ENCODE measurements at regions not wholly inside any gene's neighbourhood (a gene's known extent, or its start where the extent isn't known, plus 50 kb on each side); places are given as distances from the start of the nearest gene placed in this dataset.

GRCh38 chr2:54054271-54054670 lies 61.1 kb upstream of the ACYP2 start:
- peak overlapping the region; percentile 81 for H3K27ac ChIP-seq (ENCODE audit: low read length)
- peak overlapping the region; percentile 19; the same call in 1 of the 2 replicates for H2AFZ ChIP-seq (ENCODE audit: low read depth, low read length)

GRCh38 chr2:54053830-54054229 lies 61.6 kb upstream of the ACYP2 start:
- Histone ChIP-seq H2AFZ (ENCODE audit: low read depth, low read length) (peak overlapping the region; percentile 19; the same call in 1 of the 2 replicates), H3K4me3 (ENCODE audit: low read length) (peak overlapping the region; percentile 25), H3K36me3 (replicated peaks; ENCODE audit: low read depth, low read length) (no peaks in the 10 kb centered on the region), H3K27me3 (ENCODE audit: low read depth, low read length) (no peaks in the 10 kb centered on the region), H3K27ac (ENCODE audit: low read length) (peak overlapping the region; percentile 81), H3K79me2 (ENCODE audit: low read length) (no peaks in the 10 kb centered on the region), H3K4me2 (ENCODE audit: low read length) (peak overlapping the region; percentile 58), H3K9me3 (ENCODE audit: insufficient read depth, low read length) (0 out of 2 replicates have a peak, but pooled peaks cover 6% of the 10 kb centered on the region), H3K4me1 (ENCODE audit: low read length) (peaks cover 25% of the 10 kb centered on the region), H3K9ac (ENCODE audit: low read length) (peak overlapping the region; percentile 21; the same call in 1 of the 2 replicates), H4K20me1 (ENCODE audit: insufficient read depth, low read length) (no peaks in the 10 kb centered on the region)
- TF ChIP-seq, protein P1, sequence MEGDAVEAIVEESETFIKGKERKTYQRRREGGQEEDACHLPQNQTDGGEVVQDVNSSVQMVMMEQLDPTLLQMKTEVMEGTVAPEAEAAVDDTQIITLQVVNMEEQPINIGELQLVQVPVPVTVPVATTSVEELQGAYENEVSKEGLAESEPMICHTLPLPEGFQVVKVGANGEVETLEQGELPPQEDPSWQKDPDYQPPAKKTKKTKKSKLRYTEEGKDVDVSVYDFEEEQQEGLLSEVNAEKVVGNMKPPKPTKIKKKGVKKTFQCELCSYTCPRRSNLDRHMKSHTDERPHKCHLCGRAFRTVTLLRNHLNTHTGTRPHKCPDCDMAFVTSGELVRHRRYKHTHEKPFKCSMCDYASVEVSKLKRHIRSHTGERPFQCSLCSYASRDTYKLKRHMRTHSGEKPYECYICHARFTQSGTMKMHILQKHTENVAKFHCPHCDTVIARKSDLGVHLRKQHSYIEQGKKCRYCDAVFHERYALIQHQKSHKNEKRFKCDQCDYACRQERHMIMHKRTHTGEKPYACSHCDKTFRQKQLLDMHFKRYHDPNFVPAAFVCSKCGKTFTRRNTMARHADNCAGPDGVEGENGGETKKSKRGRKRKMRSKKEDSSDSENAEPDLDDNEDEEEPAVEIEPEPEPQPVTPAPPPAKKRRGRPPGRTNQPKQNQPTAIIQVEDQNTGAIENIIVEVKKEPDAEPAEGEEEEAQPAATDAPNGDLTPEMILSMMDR (IDR thresholded peaks at IDR 0.05; ENCODE audit: low read depth, low read length) = no peak
- TF ChIP-seq EZH2phosphoT487 (IDR thresholded peaks at IDR 0.05; ENCODE audit: low read depth) = no peak

More at GRCh38 chr2:54054271-54054670, 61.1 kb upstream of the ACYP2 start:
- peak overlapping the region; percentile 21; the same call in 1 of the 2 replicates for H3K9ac ChIP-seq (ENCODE audit: low read length)
- no peaks in the 10 kb centered on the region for H3K27me3 ChIP-seq (ENCODE audit: low read depth, low read length)
- TF ChIP-seq EZH2phosphoT487 (IDR thresholded peaks at IDR 0.05; ENCODE audit: low read depth) = no peak
- TF ChIP-seq, protein P1 (IDR thresholded peaks at IDR 0.05; ENCODE audit: low read depth, low read length) = no peak
- peaks cover 25% of the 10 kb centered on the region for H3K4me1 ChIP-seq (ENCODE audit: low read length)
- H3K4me2 ChIP-seq (ENCODE audit: low read length) = peak overlapping the region; percentile 58
- H3K36me3 ChIP-seq (replicated peaks; ENCODE audit: low read depth, low read length) = no peaks in the 10 kb centered on the region
- H3K9me3 ChIP-seq (ENCODE audit: insufficient read depth, low read length) = 0 out of 2 replicates have a peak, but pooled peaks cover 7% of the 10 kb centered on the region
- no peaks in the 10 kb centered on the region for H4K20me1 ChIP-seq (ENCODE audit: insufficient read depth, low read length)
- peak overlapping the region; percentile 25 for H3K4me3 ChIP-seq (ENCODE audit: low read length)
- no peaks in the 10 kb centered on the region for H3K79me2 ChIP-seq (ENCODE audit: low read length)

DNA sequence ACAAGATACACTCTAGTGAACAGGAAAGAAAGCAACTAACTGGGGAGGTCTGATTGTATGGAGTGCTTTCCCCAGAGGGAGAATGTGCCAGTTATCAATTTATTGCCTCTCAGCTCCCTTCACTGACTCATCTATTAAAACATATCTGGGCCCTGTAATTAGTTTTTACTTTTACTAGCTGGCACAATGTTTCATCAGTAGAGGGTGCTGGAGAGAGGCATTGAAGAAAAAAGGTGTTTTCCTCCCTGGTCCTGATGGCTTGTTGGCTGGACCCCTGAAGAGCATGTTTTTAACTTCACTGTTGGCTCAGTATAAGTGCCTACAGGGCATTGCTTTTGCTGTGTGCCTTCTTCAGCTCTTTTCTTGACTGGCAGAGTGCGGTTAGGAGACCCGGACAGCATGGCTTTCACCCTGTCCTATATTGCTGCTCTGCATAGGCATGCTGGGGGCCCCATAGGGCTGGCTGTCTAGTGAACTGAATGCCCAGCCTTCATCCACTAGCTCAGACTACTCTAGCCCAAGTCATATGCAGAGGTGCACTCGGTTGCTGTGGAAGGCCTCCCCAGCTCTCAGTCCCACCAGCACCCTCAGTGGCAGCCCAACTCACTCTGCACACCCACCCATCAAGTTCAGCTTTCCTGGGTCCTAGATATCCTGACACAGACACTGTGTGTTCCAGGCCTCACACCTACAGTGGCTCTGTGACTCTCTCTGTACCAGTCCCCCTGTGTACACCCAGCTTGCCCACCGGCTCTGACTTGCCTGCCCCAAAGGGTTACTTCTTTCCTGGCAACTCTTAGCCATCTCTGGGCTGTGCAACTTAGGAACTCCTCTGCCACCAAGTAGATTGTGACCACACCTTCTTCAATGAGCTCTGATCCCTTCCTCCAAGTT lies 62.3 kb upstream of the ACYP2 start:
- H3K27ac ChIP-seq (ENCODE audit: low read length) = peak overlapping the region; percentile 81
- H3K9ac ChIP-seq (ENCODE audit: low read length) = peak overlapping the region; percentile 10; the same call in 1 of the 2 replicates
- peak overlapping the region; percentile 58 for H3K4me2 ChIP-seq (ENCODE audit: low read length)
- H3K4me3 ChIP-seq (ENCODE audit: low read length) = no peak overlapping the region
- no peaks in the 10 kb centered on the region for H3K79me2 ChIP-seq (ENCODE audit: low read length)
- peaks cover 25% of the 10 kb centered on the region for H3K4me1 ChIP-seq (ENCODE audit: low read length)
- no peak overlapping the region for H2AFZ ChIP-seq (ENCODE audit: low read depth, low read length)
- no peak for TF ChIP-seq EZH2phosphoT487 (IDR thresholded peaks at IDR 0.05; ENCODE audit: low read depth)
- TF ChIP-seq, protein P1 (IDR thresholded peaks at IDR 0.05; ENCODE audit: low read depth, low read length) = peak; percentile 59
- H3K36me3 ChIP-seq (replicated peaks; ENCODE audit: low read depth, low read length) = no peaks in the 10 kb centered on the region
- 0 out of 2 replicates have a peak, but pooled peaks cover 3% of the 10 kb centered on the region for H3K9me3 ChIP-seq (ENCODE audit: insufficient read depth, low read length)
- no peaks in the 10 kb centered on the region for H3K27me3 ChIP-seq (ENCODE audit: low read depth, low read length)
- no peaks in the 10 kb centered on the region for H4K20me1 ChIP-seq (ENCODE audit: insufficient read depth, low read length)

- Histone ChIP-seq H3K36me3 (replicated peaks; ENCODE audit: low read depth, low read length) (no peaks in the 10 kb centered on the region), H2AFZ (ENCODE audit: low read depth, low read length) (no peak overlapping the region), H3K27me3 (ENCODE audit: low read depth, low read length) (no peaks in the 10 kb centered on the region), H4K20me1 (ENCODE audit: insufficient read depth, low read length) (no peaks in the 10 kb centered on the region), H3K4me1 (ENCODE audit: low read length) (peaks cover 25% of the 10 kb centered on the region), H3K4me2 (ENCODE audit: low read length) (no peak overlapping the region), H3K9ac (ENCODE audit: low read length) (no peak overlapping the region), H3K79me2 (ENCODE audit: low read length) (no peaks in the 10 kb centered on the region), H3K27ac (ENCODE audit: low read length) (no peak overlapping the region), H3K4me3 (ENCODE audit: low read length) (no peak overlapping the region), H3K9me3 (ENCODE audit: insufficient read depth, low read length) (no peaks in the 10 kb centered on the region)
- TF ChIP-seq, protein P1 (IDR thresholded peaks at IDR 0.05; ENCODE audit: low read depth, low read length) = no peak
- no peak for TF ChIP-seq EZH2phosphoT487 (IDR thresholded peaks at IDR 0.05; ENCODE audit: low read depth)
Observed at GRCh38 chr2:54050445-54050844, 65.0 kb upstream of the ACYP2 start.

Measured in OCI-LY3 (cell line).